Fibroblast of lung (primary cell): ENCODE measurements at regions not wholly inside any gene's neighbourhood (a gene's known extent, or its start where the extent isn't known, plus 50 kb on each side); places are given as distances from the start of the nearest gene placed in this dataset.

Experiments used
- DNase-seq, 2 donors: peaks; one replicate each; pipeline versions ENCODE4 v3.0.0 to v3.0.0-alpha.2; 2010; ENCODE audit warnings: low read depth in 2 of 2
- H2AFZ ChIP-seq: 2 replicates; pipeline ENCODE4 v1.5.1; 2012; ENCODE audit warnings: low read length, control low read depth, inconsistent platforms
- H3K27ac ChIP-seq: 2 replicates; pipeline ENCODE4 v1.5.1; 2011; ENCODE audit warnings: low read length, control low read depth; ENCODE audit not compliant: insufficient read depth
- H3K27me3 ChIP-seq: 2 replicates; pipeline ENCODE4 v1.5.1; 2011; ENCODE audit warnings: mild to moderate bottlenecking, low read length; ENCODE audit not compliant: control insufficient read depth, insufficient read depth
- H3K36me3 ChIP-seq: 2 replicates; pipeline ENCODE4 v1.5.1; 2011; ENCODE audit warnings: low read length; ENCODE audit not compliant: control insufficient read depth, insufficient read depth
- H3K4me1 ChIP-seq: 2 replicates; pipeline ENCODE4 v1.5.1; 2011; ENCODE audit warnings: low read length; ENCODE audit not compliant: control insufficient read depth, insufficient read depth; ENCODE audit errors: extremely low read depth
- H3K4me2 ChIP-seq: 2 replicates; pipeline ENCODE4 v1.5.1; 2011; ENCODE audit warnings: low read length, control low read depth; ENCODE audit not compliant: insufficient read depth; ENCODE audit errors: extremely low read depth
- H3K4me3 ChIP-seq, 4 experiments: fragments of 200-600 bp in 1 of 4; sonication (generic) in 1 of 4; replicated peaks in 1 of 4; 2 replicates each; pipeline ENCODE4 v1.5.1; 2011 to 2016; ENCODE audit warnings: low read length in 4 of 4, low read depth in 3 of 4, mild to moderate bottlenecking in 3 of 4, control low read depth in 2 of 4, inconsistent platforms in 1 of 4, mixed read lengths in 1 of 4; ENCODE audit not compliant: insufficient read depth in 1 of 4; ENCODE audit errors: control extremely low read depth in 1 of 4
- H3K79me2 ChIP-seq: 2 replicates; pipeline ENCODE4 v1.5.1; 2012; ENCODE audit warnings: mild to moderate bottlenecking, low read length, inconsistent platforms; ENCODE audit not compliant: control insufficient read depth, insufficient read depth
- H3K9ac ChIP-seq: 2 replicates; pipeline ENCODE4 v1.5.1; 2011; ENCODE audit warnings: mild to moderate bottlenecking, low read length, control low read depth; ENCODE audit not compliant: insufficient read depth
- H3K9me3 ChIP-seq: 2 replicates; pipeline ENCODE4 v1.5.1; 2012; ENCODE audit warnings: low read depth, low read length; ENCODE audit not compliant: control insufficient read depth, insufficient read depth
- H4K20me1 ChIP-seq: 2 replicates; pipeline ENCODE4 v1.5.1; 2011; ENCODE audit warnings: low read length; ENCODE audit not compliant: control insufficient read depth, insufficient read depth; ENCODE audit errors: extremely low read depth
- EZH2 ChIP-seq: IDR thresholded peaks from 2 replicates; pipeline ENCODE4 v1.5.1; 2012; ENCODE audit warnings: low read length, control low read depth, mild to moderate bottlenecking; ENCODE audit errors: missing control alignments
- TF ChIP-seq, protein P1 (sequence below), 2 donors: IDR thresholded peaks in 1 of 2; conservative IDR thresholded peaks in 1 of 2; 1 replicate in 1 of 2; 2 replicates in 1 of 2; pipeline ENCODE4 v1.5.1; 2011 to 2012; ENCODE audit warnings: low read length in 2 of 2, control low read depth in 1 of 2, inconsistent platforms in 1 of 2, low read depth in 1 of 2, mild to moderate bottlenecking in 1 of 2

DNA sequence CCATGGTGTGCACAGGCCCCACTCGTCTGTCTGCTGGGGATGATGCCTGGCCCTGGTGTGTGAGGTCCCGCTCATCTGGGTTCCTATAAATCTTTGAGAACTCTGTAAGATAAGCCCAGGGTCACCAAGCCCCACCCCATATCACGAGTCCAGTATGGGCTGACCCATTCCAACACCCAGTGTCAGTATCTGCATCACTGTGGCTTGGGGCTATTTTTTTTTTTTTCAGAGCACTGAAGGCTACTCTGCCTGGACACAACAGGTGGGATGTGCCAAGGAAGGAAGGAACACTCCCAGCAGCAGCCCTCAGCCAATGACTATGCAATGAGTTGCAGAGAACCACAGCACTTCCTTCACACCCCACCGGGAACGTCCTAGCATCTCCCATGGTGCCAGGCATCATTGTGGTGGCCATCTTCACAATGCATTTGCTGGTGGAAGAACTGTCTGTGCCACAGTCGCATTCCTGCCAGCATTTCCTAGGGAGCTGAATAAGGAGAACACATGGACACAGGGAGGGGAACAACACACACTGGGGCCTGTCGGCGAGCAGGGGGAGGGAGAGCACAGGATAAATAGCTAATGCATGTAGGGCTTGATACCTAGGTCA lies 83.1 kb upstream of the TSHZ3 start:
- Histone ChIP-seq H3K9me3 (no peaks in the 10 kb centered on the region), H3K27me3 (no peaks in the 10 kb centered on the region), H3K4me3 (no peak overlapping the region), H4K20me1 (no peaks in the 10 kb centered on the region), H2AFZ (no peak overlapping the region), H3K4me1 (peaks cover 4% of the 10 kb centered on the region), H3K79me2 (no peaks in the 10 kb centered on the region), H3K27ac (no peak overlapping the region), H3K9ac (no peak overlapping the region), H3K4me2 (no peak overlapping the region), H3K36me3 (no peaks in the 10 kb centered on the region)
- DNase-seq = no peak
- TF ChIP-seq, protein P1, sequence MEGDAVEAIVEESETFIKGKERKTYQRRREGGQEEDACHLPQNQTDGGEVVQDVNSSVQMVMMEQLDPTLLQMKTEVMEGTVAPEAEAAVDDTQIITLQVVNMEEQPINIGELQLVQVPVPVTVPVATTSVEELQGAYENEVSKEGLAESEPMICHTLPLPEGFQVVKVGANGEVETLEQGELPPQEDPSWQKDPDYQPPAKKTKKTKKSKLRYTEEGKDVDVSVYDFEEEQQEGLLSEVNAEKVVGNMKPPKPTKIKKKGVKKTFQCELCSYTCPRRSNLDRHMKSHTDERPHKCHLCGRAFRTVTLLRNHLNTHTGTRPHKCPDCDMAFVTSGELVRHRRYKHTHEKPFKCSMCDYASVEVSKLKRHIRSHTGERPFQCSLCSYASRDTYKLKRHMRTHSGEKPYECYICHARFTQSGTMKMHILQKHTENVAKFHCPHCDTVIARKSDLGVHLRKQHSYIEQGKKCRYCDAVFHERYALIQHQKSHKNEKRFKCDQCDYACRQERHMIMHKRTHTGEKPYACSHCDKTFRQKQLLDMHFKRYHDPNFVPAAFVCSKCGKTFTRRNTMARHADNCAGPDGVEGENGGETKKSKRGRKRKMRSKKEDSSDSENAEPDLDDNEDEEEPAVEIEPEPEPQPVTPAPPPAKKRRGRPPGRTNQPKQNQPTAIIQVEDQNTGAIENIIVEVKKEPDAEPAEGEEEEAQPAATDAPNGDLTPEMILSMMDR (conservative IDR thresholded peaks at IDR 0.05 in 1 of 2, IDR thresholded peaks at IDR 0.05 in 1 of 2; ENCODE audit: low read depth in 1 of 2, low read length in 2 of 2) = no peak
- TF ChIP-seq EZH2 = no peak

DNA sequence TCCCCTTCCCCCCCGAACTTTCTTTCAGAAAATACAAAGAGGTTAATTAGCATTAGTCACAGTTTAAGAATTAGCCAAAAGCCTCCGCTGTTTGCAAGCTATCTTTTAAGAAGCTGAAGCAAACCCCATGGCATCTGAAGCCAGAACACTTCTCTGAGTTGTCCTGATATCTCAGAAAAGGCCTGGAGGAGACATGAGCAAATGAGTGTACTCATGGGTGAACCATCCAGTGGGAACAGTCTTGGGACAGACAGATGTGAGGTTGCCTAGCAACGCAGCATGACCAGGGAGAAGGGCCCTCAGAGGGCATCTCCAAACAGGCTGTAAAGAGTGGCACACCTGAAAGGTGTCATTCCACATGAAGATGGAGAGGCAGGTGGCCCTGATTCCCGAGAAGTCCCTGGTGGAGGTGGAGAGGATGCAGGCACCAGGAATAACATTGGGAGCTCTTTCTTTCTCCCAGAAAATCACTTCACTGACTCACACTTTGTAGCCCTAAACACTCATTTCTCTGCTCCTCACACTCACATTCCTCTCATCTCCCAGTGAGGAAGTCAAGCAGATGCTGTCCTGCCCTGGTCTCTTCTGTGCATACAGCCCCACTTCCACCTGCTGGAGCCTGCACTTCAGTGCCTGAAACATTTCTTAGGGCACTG lies 87.0 kb upstream of the TSHZ3 start:
- Histone ChIP-seq H3K27me3 (no peaks in the 10 kb centered on the region), H3K9me3 (no peaks in the 10 kb centered on the region), H3K9ac (no peak overlapping the region), H3K36me3 (no peaks in the 10 kb centered on the region), H2AFZ (no peak overlapping the region), H3K4me3 (no peak overlapping the region), H3K4me1 (peaks cover 4% of the 10 kb centered on the region), H3K27ac (peak overlapping the region; percentile 13), H3K79me2 (no peaks in the 10 kb centered on the region), H4K20me1 (no peaks in the 10 kb centered on the region), H3K4me2 (no peak overlapping the region)
- DNase-seq = peak in 1 of 2 donors; percentile 80
- no peak for TF ChIP-seq EZH2
- TF ChIP-seq, protein P1 (conservative IDR thresholded peaks at IDR 0.05 in 1 of 2, IDR thresholded peaks at IDR 0.05 in 1 of 2; ENCODE audit: low read depth in 1 of 2, low read length in 2 of 2) = no peak

DNA sequence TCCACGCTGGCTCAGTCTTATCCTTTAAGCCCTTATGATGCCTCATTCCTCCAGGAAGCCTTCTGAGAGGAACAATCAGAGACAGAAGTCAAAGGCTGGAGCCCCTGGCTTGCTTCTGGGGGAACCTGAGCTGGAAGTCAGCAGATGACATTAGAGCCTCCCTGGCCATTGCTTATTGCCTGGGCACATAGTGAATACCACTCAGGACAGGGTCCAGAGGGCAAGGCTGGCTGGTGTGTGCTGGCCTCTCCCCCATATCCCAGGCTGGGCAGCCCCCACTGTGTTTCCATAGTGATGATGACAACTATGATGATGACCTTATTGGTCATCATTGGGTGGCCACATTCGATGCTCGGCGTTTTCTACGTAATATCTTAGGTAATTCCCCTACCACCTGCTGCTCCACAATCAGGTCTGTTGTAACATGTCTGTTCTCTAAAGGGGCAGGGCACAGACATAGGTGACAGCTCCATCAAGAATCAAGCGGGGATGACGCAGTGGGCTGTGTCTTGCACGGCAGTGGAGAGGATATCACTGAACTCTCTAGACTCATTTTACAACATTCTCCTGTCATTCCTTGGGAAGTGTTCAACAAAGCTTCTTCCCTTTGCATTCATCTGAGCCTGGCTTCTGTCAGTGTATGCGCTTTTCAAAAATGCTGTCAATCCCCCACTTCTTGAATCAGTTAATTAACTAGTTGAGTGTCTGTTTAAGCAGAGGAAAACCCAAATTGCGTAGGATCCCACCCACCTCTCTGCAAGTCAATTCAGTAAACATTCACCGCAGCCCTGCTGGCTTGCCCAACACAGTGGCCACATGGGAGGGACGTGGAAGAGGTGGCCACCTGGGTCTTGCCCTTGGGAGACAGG lies 89.4 kb upstream of the TSHZ3 start:
- no peak overlapping the region for H3K9ac ChIP-seq
- H2AFZ ChIP-seq = no peak overlapping the region
- no peak overlapping the region for H3K4me2 ChIP-seq
- H3K27ac ChIP-seq = no peak overlapping the region
- H3K27me3 ChIP-seq = no peaks in the 10 kb centered on the region
- TF ChIP-seq, protein P1 (conservative IDR thresholded peaks at IDR 0.05 in 1 of 2, IDR thresholded peaks at IDR 0.05 in 1 of 2; ENCODE audit: low read depth in 1 of 2, low read length in 2 of 2) = no peak
- no peak for TF ChIP-seq EZH2
- no peak overlapping the region for H3K4me3 ChIP-seq
- no peak for DNase-seq
- H3K4me1 ChIP-seq = peaks cover 4% of the 10 kb centered on the region
- H3K79me2 ChIP-seq = no peaks in the 10 kb centered on the region
- H4K20me1 ChIP-seq = no peaks in the 10 kb centered on the region
- H3K36me3 ChIP-seq = no peaks in the 10 kb centered on the region
- no peaks in the 10 kb centered on the region for H3K9me3 ChIP-seq
